Stimulated activated CD8-positive, alpha-beta memory T cell treated with anti-CD3 and anti-CD28 coated beads, Interleukin-15, amount 100 ng/mL, for 24 hours (primary cell): ENCODE measurements at regions not wholly inside any gene's neighbourhood (a gene's known extent, or its start where the extent isn't known, plus 50 kb on each side); places are given as distances from the start of the nearest gene placed in this dataset.

Source experiments
- DNase-seq: peaks from one replicate; pipeline ENCODE4 v3.0.0-alpha.2; 2020; ENCODE audit warnings: low read depth

DNA sequence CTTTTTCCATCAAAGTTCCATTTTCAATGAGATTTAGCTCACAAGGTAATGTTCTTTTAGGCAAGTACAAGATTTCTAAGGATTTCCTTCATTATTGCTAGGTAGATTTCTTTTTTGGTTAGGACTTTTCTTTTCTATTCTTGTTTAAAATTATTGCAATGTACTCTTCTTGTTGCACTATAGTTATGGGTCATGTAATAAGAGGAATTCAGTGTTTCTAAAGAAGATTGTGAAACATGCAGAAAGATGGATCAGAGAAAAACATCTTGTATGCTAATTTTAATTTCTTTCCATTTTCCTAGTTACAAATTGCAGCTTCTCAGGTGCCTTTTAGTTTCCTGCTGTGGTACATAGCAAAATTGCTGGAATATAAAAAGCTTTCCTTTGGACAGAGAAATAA, 56.1 kb downstream of the BTG1 start:
- DNase-seq, result no peak

DNA sequence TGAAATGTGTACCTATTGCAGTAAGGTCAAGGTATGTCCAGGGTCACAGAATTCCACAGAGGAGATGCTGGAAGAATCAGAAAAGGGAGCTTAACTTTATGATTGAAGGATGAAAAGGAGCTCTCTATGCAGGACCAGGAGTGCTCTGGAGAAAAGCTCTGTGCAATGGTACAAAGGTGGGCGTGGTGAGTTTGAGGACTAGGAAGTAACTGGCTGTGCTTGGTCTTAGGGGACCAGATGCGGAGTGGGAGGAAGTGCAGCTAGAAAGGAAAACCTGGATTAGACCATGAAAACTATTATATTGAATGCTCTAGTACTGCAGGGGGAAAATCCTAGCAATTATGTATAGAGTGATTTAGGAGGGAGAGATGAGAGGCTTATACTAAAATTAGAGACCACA, 56.8 kb downstream of the BTG1 start:
- no peak for DNase-seq

DNA sequence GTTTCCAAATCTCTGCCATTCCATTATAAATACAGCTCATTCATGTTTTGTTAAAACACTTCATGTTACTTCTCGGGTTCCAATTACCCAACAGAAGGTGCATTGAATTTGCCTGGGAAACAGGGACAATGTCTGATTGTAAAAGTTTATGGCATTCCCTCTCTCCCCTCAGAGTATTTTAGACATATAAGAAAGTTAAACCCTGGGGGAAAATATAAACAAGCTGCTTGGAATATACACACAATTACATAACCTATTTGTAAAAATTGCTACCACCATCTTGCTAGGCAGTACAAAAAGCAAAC, 60.0 kb downstream of the BTG1 start:
- DNase-seq, result no peak

DNA sequence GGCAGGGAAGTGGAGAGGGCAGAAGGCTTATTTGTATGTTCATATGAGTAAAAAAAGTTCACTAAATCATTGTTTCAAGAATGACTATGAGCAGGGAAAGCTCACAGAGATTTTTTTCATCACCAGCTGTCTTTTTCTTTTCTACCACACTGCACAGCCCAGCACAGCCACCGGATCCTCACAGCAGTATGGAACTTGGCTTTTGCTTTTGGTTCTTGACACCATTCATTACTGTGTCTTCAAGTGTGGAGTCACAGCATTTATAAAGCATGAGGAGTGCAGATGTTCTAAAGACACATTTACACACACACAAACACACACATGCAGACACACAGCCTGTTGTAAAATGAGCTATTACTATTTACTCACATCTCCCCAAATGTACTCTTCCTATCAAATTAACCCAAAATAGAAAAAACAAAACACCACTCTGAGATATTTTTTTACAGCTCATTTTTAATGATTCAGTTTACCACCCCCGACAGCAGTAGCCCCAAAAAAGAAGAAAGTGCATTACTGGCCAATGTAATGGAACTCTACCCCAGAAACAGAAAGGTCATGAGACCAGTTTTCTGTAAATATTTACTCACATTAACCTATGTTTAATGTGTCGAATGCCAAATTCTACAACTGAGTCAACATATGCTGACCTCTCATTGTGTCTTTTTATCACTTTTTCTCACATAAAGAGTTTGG, 60.5 kb downstream of the BTG1 start:
- no peak for DNase-seq

DNA sequence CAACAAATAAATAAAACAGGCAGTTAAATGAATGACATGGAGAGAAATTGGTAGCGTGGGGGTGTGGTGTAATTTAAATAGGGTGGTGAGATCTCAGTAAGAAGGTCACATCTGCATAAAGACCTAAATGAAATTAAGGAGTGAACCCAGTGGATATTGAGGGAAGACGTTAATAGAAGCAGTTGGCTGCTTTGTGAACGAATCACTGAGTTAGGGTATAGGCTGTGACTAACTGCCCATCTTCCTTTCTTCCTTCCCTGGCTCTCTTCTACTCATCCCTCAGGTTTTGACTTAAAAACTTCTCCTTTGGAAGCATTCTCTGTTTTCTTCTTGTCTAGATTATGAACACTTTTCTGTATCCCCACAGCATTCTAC, 64.7 kb downstream of the BTG1 start:
- no peak for DNase-seq

GRCh38 chr12:92079054-92079385, 66.6 kb downstream of the BTG1 start:
- DNase-seq, result no peak

- no peak for DNase-seq
These were observed 67.2 kb downstream of the BTG1 start for GRCh38 chr12:92078167-92079053.

DNA sequence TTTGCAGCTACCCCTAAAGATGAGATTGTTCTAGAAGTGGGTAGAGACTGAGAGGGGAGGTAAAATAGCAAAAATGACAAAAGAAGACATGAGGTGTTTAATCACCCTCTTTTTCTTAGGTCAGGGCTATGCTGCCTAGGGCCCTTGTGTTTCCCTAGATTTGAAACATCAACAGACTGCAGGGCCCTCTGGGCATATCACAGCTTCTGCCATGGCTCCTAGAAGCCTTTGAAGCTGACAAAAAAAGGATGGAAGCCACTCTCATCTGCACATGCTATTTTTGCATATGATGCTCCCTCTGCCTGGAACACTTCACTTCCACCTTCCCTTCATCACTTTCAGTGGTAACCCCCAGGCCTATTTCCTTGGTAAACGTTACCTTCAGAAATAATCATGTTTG, 68.1 kb downstream of the BTG1 start:
- no peak for DNase-seq

GRCh38 chr12:92076101-92076500, 69.5 kb downstream of the BTG1 start:
- no peak for DNase-seq

DNA sequence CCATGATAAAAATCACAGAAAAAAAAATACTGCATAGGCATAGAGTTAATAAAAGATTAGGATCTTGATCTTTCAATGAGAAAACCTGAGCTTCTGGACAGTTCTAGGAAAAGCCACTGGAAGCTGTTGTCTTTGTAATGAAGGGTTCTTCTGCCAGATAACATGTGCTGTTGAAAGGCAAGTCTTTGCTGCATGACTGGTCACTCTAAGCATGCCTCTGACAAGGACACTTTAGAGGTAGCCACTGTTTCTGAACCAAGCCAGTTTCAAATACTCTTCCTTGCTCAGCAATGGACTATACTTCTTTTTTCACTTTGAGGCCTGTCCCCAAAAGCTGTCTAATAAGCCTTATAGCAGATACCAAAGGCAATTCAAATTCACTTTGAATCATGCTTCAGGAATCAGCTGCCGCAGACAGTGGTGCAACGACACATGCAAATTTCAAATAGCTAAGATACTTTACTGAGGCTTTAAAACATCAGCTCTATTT, 70.2 kb downstream of the BTG1 start:
- DNase-seq, result no peak

- DNase-seq, result no peak
These were observed 70.8 kb downstream of the BTG1 start for GRCh38 chr12:92074889-92075288.

GRCh38 chr12:92073094-92073493, 72.6 kb downstream of the BTG1 start:
- no peak for DNase-seq

DNA sequence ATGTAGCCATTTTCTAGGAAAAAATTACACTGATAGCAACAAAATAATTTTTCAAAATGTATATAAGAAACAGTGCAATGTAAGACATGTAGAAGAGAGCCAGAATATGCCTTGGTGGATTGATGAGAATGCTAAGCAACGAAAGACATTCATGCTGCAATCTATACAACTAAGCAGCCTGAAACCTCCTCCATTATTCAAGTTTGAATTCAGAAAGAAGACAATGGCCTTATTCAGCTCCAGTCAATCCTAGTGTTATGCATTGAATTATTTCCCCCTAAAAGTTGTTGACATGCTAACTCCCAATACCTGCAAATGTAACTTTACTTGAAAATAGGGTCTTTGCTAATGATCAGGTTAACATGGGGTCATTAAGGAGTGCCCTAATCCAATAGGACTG, 73.5 kb downstream of the BTG1 start:
- DNase-seq, result no peak

GRCh38 chr12:92070864-92071445, 74.7 kb downstream of the BTG1 start:
- no peak for DNase-seq

GRCh38 chr12:92070054-92070863, 75.4 kb downstream of the BTG1 start:
- no peak for DNase-seq

- no peak for DNase-seq
These were observed 77.2 kb downstream of the BTG1 start for GRCh38 chr12:92068459-92068858.

DNA sequence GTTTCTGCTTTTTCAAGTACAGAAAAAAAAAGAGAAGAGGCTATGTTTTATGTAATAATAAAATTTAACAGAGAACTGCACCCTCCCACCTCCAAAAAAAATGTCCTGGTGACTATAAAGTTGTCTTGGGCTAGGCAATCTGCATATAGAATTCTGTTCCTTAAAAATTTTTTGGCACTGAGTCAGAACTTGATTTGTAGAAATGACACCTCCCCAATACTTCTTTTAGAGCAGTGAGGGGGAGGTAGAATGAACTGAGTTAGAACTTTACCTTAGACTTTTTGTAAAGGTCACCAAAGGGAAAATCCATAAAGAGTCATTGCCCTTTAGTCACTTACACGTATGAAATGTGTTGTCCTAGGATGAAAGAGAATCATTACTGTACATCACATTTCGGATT, 80.0 kb downstream of the BTG1 start:
- DNase-seq, result no peak

DNA sequence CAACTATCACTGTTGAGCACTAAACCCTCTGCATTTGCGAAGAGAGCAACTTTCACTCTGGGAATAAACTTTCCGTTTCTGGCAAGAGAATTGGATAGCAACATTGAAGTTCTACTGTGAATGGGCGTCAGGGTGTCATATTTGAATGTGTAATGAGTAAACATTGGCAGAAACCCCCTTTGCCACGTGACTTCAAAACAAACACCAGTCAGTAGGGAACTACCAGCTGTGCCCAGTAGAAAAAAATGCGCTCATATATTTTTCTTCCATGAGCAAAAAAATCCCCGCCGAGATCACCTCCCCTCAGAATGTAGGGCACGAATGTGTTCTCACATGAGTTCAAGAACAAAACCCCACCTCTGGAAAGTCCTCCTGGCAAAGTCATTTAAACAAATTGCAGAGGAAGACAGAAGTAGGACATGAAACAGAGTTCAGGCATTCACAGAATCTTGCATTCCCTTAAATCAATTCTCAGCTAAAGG, 80.6 kb downstream of the BTG1 start:
- no peak for DNase-seq

DNA sequence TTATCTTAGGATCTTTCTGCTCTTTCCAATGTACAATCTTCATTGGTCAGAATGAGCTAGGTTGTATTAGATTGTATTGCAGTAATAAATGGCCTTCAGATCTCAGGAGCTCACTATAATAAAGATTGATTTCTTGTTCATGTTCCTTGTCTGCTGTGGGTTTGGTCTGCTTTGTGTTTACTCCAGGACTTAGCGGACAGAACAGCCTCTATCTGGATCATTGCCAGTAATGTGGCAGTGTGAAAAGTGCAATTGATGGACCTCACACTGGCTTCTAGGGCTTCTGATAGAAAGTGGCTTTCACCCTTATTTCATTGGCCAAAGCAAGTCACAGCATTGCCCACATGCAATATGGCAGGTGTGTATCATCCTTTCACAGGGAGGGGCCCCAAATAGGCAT, 81.2 kb downstream of the BTG1 start:
- no peak for DNase-seq

- DNase-seq, result no peak
These were observed 82.0 kb downstream of the BTG1 start for GRCh38 chr12:92063641-92064040.

DNA sequence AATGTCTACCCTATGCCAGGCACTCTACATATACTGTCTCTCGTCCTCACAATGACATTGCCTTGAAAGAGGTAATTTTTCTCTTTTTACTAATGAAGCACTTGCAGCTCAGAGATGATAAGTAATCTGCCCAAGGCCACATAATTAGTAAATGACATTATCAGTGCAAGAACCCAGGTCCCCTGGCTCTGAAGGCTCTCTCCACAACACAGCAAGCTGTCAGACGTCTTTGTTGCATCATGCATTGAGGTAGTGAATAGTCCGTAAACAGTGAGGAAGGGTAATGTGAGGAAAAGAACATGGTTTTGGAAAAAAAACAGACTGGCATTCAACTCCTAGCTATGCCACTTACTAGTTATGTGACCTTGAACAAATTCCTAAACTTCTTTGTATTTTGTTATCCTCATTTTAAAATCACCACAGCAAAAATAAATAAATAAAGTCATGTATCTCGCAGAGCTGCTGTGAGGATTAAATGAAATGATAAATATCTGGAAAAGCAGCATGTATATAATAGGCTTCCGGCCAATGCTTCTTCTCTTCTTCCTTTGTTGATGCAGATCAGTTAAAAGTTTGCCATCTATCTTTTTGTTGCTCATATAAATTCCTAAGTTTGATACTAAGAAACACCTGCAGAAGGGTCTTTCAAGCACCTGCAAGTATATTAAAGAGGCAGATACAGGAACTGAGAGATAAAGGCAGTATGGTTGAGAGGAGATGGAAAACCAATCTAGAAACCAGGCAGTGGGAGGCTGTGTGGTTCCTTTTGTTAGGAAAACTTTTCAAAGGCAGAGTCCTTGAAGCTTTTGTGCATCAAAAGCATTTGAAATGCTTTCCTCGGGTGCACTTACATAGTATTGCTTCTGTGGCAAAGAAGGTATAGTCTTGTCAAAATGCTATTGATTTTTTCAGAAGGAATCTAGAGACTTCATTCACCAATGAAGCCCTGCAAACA, 82.8 kb downstream of the BTG1 start:
- no peak for DNase-seq
